ENCODE measurements at regions not wholly inside any gene's neighbourhood (a gene's known extent, or its start where the extent isn't known, plus 50 kb on each side); places are given as distances from the start of the nearest gene placed in this dataset.

GRCh38 chr7:25055520-25056220 is 69.4 kb downstream of the CYCS start:
- TF ChIP-seq MYC (IDR thresholded peaks at IDR 0.05; ENCODE audit: low read depth, low read length) (no peak), CTCF (IDR thresholded peaks at IDR 0.05; ENCODE audit: low read depth, low read length) (no peak), POLR2A (IDR thresholded peaks at IDR 0.05; ENCODE audit: extremely low read depth, insufficient read length) (no peak)
